Caki2 (cell line): ENCODE measurements at regions not wholly inside any gene's neighbourhood (a gene's known extent, or its start where the extent isn't known, plus 50 kb on each side); places are given as distances from the start of the nearest gene placed in this dataset.

ENCODE experiments used
- DNase-seq: peaks from one replicate; pipeline ENCODE4 v3.0.0-alpha.2; 2015; ENCODE audit warnings: low read depth
- in situ Hi-C: cut with HindIII; loops from 2 replicates; pipeline ENCODE4 v1.10.0; 2016; ENCODE audit warnings: low sequenced_read_pairs, low pct_unique_long_range_greater_than_20kb, mixed read lengths

- in situ Hi-C loops, result no loop called here
- no peak for DNase-seq
Observed at GRCh38 chr4:144296941-144297340, 156.4 kb upstream of the GYPA start.

GRCh38 chr4:144298519-144298918 lies 158.0 kb upstream of the GYPA start:
- no peak for DNase-seq
- in situ Hi-C loops, result no loop called here

DNA sequence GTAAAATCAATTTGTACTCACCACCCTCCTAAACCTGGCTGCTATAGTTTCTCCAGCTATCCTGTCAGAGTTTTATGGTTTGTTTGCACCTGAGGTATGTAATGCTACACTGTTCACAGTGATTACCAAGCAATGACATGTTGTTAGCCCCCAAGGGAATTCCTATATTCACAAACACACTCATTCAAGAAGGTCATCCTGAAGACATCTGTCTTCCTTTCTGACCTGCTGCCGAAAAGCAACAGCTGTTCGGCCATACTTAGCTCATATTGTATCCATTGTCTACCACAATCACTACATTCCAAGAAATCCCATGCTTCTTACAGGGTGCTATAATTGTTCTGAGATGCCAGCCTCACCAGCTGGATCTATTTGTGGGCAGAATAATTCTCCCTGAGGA lies 160.1 kb upstream of the GYPA start:
- no peak for DNase-seq
- in situ Hi-C loops, result no loop called here

- no peak for DNase-seq
- in situ Hi-C loops, result no loop called here
Observed at GRCh38 chr4:144302704-144303536, 162.4 kb upstream of the GYPA start.

DNA sequence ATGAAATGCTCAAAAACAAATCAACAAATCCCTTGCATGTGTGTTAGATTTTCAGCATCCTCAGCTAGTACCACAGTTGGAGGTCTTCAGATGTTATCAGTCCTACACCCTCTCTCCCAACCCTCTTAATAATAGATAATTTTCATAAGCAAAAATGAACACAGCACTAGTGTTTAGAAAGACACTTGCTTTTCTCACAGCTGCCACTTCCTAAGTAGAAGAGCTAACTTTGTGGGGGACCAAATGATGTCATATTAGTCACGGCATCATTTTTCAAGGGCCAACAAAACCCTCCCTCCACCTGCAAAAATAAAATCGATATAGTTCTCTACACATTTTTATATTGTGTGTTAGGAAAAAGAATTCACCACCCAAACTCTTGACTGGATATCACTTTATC lies 163.5 kb upstream of the GYPA start:
- no peak for DNase-seq
- in situ Hi-C loops, result no loop called here

GRCh38 chr4:144310535-144310934 lies 170.0 kb upstream of the GYPA start:
- no peak for DNase-seq
- in situ Hi-C loops, result no loop called here

DNA sequence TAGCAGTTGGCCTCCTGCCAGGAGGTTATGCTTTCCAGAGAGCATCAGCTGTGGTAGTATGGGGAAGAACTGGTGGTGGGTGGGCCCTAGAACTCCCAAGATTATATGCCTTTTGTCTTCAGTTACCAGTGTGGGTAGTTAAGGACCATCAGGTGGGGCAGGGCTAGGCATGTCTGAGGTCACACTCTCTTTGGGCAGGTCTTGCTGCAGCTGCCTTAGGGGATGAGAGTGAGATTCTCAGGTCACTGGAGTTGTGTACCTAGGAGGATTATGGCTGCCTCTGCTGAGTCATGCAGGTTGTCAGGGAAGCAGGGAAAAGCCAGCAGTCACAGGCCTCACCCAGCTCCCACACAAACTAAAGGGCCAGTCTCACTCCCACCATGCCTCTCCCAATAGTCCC lies 172.9 kb upstream of the GYPA start:
- in situ Hi-C loops, result no loop called here
- DNase-seq, result no peak

DNA sequence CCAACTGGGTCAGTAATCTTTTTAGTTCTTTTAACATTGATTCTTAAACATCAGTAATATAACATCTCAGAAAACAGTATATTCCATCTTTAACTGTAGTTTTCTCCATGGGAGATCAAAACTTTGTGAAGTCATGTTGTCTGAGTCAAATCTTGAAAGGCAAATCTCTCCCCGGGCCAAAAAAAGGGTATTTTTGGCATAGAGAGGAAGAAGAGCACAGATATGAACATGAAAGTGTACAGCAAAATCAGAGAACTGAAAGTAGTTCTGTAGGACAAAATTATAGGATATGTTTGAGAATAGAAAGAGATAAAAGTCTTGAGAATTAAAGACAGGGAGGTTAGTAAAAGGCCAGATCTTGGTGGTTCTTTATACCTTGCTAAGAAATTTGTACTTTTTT lies 176.4 kb upstream of the GYPA start:
- DNase-seq, result no peak

DNA sequence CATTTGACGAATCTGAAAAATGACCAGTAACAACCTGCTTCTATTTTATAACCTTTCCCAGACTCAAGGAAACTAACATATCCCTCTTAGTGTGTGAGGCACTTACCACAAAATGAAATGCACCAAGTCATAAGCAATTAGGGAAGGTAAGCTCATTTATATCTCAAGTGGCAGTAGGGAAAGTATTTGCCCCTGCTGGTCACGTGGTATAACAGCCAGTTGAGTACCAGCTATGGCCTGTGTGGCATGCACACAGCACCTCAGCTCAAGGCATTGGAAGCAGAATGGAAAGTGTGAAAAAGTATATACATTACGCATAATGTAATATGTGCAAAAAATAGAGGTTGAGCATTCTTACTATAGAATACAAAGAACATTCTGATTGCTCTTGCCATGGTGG lies 178.3 kb upstream of the GYPA start:
- in situ Hi-C loops, result no loop called here
- DNase-seq, result no peak

More for the DNA sequence above, 176.4 kb upstream of the GYPA start:
- in situ Hi-C loops, result no loop called here

GRCh38 chr4:144336633-144337032 lies 196.1 kb upstream of the GYPA start:
- DNase-seq, result no peak
- in situ Hi-C loops, result no loop called here

GRCh38 chr4:144338148-144338547 lies 197.6 kb upstream of the GYPA start:
- in situ Hi-C loops, result no loop called here

GRCh38 chr4:144338834-144339233 lies 198.3 kb upstream of the GYPA start:
- DNase-seq, result no peak
- in situ Hi-C loops, result no loop called here

More at GRCh38 chr4:144338148-144338547, 197.6 kb upstream of the GYPA start:
- no peak for DNase-seq

- no peak for DNase-seq
- in situ Hi-C loops, result no loop called here
Observed at GRCh38 chr4:144340931-144341330, 200.4 kb upstream of the GYPA start.

DNA sequence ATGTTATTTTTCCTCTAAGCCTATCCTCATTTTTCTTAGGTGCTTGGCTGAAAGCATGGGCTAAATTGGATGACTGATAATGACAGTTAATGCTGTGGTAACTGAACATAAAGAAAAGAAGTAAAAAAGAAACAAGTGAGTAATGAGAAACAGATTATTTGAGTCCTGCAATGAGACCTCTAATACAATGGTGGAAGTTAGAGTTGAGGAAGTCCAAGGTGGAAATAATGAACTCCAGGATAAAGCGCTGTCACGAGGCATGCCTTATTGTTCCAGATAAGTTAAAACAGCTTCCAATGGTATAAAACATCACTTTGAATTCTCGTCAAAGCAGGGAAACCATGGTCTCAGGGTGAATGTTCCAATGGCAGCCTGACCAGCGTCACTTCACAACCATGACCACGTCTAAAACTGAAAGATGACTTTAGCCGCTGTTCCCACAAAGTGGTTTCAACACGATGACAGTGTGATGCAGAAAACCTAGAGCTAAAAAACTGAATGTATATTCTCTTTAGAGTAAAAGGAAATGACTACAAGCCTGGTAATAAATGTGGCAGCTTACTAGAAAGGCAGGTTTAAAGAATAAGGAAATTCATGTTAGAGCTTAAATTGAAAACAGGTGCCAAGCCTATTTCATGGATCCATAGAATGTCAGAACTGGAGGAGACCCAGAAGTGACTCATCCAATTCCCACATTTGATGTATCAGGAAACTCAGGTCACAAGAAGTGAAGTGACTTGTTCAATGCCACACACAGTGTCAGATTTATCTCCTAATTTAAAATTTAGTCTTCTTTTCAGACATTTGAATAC lies 202.6 kb upstream of the GYPA start:
- no peak for DNase-seq
- in situ Hi-C loops, result no loop called here

- in situ Hi-C loops, result no loop called here
- no peak for DNase-seq
Observed at GRCh38 chr4:144347121-144347520, 206.6 kb upstream of the GYPA start.

DNA sequence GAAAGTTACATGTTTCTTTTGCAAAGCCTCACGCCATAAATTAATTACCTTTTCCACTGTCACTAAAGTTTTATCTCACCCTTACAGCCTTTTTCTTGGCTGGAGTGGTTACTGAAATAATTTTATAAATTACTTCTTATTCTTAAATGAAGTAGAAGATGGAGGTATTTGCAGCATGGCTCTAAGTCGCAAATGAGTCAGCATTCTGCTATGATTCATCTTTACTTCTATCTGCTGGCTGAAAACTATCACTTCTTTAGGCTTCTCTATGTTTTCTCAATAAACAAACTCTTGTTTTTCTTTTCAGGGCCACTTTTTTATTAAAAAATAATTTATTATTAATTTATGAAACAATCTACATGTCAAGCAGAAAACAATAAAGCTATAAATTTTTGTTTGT lies 210.2 kb upstream of the GYPA start:
- in situ Hi-C loops, result no loop called here
- DNase-seq, result peak; percentile 21

DNA sequence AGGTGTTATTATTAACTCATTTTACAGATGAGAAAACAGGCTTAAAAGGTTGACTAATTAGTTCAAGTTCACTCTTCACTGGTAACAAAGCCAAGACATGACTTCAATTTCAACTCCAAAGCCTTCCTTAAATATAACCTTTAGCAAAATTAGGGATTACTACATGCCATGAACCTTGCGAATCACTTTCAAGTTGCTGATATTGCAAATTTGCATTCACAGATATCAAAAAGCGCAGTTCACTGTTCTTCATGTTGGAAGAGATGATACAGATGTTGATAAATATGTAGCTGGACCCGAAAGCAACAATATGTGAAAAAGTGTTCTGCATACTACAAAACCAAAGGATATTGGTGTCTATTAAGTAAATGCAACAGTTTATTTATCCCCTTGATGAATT lies 210.8 kb upstream of the GYPA start:
- DNase-seq, result no peak
- in situ Hi-C loops, result no loop called here

DNA sequence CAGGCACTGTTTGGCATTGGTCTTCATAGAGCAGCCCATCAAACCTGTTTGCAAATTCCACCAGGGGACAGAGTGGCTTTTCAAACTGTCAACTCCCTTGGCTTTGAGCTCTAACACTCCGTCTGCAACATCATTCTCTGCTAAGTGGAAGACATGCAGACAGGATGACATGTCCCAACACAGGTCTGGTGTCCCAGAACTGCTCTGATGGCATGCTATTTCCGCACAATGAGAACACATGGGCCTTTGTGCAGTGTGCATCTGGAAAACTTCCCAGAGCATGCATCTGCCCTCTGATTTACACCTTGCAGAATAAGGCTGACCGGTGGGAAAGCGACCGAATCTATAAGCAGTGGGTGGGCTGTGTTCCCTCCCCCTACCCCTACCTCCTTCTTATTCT lies 212.8 kb upstream of the GYPA start:
- in situ Hi-C loops, result no loop called here
- no peak for DNase-seq
